ENCODE measurements at regions not wholly inside any gene's neighbourhood (a gene's known extent, or its start where the extent isn't known, plus 50 kb on each side); places are given as distances from the start of the nearest gene placed in this dataset.
"Not testable (repeated sequence)": the region's sequence is repeated elsewhere in the genome, so short reads cannot be mapped to it uniquely, and the experiment has no call there.

- DNase-seq, result not testable (repeated sequence)
These were observed 85.1 kb upstream of the SPDYE9 start for GRCh38 chr7:73170902-73171301.

- not testable (repeated sequence) for DNase-seq
These were observed 84.6 kb upstream of the SPDYE9 start for GRCh38 chr7:73170415-73170814.

- DNase-seq, result not testable (repeated sequence)
These were observed 80.3 kb upstream of the SPDYE9 start for GRCh38 chr7:73166152-73166551.

DNA sequence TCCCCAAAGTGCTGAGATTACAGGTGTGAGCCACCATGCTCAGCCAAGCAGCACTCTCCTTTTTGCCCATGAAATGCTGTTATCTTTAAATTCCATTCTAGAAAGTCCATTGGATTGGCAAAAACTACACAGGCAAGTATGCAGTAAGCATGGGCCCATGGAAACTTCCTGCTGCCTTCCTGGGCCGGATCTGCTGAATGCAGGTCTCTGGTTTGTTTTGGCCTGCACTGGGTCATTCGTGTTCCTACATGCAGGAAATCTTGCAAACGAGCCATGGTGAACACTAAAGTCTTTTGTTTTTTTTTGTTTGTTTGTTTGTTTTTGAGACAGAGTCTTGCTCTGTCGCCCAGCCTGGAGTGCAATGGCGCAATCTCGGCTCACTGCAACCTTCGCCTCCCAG is 76.8 kb upstream of the SPDYE9 start:
- DNase-seq, result not testable (repeated sequence)

DNA sequence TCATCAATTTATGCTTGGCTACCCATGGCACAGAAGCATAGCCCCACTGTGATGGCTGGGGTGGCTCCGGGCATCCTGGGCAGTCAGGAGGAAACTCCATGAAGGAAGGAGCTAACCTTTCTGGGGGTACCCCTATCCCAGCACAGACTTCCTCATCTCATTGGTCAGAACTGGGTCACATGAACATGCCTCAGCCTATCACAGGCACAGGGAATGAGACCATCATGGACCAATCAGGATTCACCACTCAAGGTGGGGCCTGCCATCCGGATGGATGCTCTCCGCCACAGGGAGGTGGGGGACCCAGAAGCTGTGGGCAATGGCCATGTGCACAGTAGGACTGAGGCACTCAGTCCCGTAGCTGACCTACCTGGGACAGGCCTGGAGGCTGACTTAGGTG is 75.9 kb upstream of the SPDYE9 start:
- not testable (repeated sequence) for DNase-seq

GRCh38 chr7:73157169-73157661 is 71.4 kb upstream of the SPDYE9 start:
- DNase-seq, result not testable (repeated sequence)

DNA sequence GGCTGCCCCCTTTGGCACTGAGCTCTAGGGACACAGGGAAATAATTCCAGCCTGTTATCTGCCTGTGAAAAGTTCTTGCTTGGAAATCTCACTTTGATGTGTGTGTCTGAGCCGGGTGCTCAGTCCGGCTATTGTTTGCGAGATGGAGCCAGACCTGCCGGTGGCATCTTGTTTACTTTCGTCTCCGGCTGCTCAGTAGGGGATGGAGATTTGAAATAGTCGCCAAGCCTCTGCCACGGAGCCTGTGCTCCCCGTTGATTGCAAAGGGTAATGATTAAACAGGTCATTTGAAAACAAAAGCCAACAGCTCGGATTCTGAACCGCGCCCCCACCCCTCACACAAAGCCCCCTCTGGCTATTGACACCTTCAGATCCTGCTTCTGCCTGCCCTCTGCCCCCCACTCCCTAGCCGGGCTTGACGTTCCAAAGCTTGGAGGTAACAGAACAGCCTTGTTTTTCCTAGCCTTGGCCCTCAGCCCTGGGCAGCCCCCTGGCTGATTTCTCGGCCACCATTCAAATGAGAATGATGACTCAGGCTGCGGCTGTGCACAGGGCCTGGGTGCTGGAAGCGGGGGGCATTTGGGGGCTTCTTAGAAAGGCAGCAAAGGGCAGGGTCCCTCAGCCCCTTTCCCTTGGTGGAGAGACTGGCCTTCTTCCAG is 70.8 kb upstream of the SPDYE9 start:
- not testable (repeated sequence) for DNase-seq

DNA sequence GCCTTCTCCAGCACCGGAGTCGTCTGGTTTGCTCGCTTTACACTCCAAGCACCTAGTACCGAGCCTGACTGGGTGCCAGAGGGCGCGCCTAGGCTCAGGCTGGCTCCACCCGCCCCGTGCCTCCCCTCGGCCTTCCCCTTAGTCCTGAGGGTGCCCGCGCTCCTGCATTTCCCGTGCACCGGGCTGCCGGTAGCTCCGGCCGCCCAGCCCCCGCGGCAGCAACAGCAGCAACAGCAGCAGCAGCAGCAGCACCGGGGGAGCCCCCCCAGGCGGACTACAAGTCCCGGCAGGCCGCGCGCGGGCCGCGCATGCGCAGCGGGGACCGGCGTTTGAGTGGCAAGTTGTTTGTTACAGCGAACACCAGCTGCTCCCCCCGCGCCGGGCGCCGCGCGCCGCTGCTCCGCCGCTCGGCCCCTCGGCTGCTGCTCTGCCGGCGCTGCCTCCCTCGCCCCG is 68.8 kb upstream of the SPDYE9 start:
- DNase-seq, result peak; percentile 87

GRCh38 chr7:73153921-73154585 is 68.2 kb upstream of the SPDYE9 start:
- DNase-seq, result not testable (repeated sequence)

GRCh38 chr7:73148570-73148969 is 62.7 kb upstream of the SPDYE9 start:
- not testable (repeated sequence) for DNase-seq

- DNase-seq, result not testable (repeated sequence)
These were observed 61.8 kb upstream of the SPDYE9 start for GRCh38 chr7:73147681-73148080.

DNA sequence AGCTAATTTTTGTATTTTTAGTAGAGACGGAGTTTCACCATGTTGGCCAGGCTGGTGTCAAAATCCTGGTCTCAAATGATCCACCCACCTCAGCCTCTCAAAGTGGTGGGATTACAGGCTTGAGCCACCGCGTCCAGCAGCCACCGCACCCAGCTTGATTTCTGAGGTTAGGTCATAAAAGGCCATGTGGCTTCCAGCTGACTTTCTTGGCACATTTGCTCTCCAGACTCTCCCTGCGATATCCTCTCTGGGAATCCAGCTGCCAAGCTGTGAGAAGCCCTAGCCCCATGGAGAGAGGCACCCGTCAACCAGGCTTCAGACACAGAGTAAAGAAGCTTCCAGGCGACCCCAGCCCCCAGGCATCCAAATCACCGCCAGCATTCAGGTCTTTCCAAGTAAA is 58.2 kb upstream of the SPDYE9 start:
- not testable (repeated sequence) for DNase-seq

DNA sequence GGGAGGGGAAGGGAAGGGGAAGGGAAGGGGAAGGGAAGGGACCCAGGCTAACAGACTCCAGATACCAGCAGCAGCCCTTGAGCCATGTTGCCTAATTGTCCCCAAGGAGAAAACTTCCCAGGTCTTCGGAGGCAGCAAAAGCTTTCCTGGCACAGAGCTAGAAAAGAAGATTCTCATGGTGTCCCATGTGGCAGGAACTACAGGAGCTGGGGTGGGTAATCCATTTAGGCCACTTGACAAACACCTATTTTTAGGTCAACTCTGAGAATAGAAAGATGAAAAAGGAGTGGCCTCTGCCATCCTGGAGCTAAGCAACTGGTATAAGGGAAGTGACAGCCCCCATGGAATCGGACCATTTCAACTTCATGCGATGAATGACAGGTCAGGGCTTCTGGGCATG is 52.1 kb upstream of the SPDYE9 start:
- DNase-seq, result not testable (repeated sequence)
